GM12864 (cell line): ENCODE measurements at regions not wholly inside any gene's neighbourhood (a gene's known extent, or its start where the extent isn't known, plus 50 kb on each side); places are given as distances from the start of the nearest gene placed in this dataset.

ENCODE experiments used
- DNase-seq: peaks from one replicate; pipeline ENCODE4 v3.0.0-alpha.2; 2011; ENCODE audit warnings: low read depth
- H3K4me3 ChIP-seq: 2 replicates; pipeline ENCODE4 v1.5.1; 2011; ENCODE audit warnings: mild to moderate bottlenecking, low read depth, low read length, control low read depth
- TF ChIP-seq, protein P1 (sequence below): IDR thresholded peaks from 2 replicates; pipeline ENCODE4 v1.5.1; 2011; ENCODE audit warnings: low read depth, mild to moderate bottlenecking, moderate library complexity, low read length, control low read depth, inconsistent platforms; ENCODE audit errors: missing control alignments

DNA sequence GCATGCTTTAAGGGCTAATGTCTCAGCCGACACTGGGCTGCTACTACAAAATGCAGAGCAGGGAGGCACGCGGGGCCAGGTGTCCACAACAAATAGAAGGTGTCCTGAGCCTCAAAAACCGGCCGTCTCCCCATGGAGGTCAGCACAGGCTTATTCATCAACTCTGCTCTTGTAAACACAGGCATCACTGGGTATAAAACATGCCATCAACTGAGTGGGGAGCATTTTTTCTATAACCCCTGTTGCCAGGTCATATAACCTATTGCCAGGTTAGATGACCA is 271.6 kb downstream of the AUH start:
- TF ChIP-seq, protein P1, sequence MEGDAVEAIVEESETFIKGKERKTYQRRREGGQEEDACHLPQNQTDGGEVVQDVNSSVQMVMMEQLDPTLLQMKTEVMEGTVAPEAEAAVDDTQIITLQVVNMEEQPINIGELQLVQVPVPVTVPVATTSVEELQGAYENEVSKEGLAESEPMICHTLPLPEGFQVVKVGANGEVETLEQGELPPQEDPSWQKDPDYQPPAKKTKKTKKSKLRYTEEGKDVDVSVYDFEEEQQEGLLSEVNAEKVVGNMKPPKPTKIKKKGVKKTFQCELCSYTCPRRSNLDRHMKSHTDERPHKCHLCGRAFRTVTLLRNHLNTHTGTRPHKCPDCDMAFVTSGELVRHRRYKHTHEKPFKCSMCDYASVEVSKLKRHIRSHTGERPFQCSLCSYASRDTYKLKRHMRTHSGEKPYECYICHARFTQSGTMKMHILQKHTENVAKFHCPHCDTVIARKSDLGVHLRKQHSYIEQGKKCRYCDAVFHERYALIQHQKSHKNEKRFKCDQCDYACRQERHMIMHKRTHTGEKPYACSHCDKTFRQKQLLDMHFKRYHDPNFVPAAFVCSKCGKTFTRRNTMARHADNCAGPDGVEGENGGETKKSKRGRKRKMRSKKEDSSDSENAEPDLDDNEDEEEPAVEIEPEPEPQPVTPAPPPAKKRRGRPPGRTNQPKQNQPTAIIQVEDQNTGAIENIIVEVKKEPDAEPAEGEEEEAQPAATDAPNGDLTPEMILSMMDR, result no peak
- no peak for DNase-seq
- no peak overlapping the region for H3K4me3 ChIP-seq

DNA sequence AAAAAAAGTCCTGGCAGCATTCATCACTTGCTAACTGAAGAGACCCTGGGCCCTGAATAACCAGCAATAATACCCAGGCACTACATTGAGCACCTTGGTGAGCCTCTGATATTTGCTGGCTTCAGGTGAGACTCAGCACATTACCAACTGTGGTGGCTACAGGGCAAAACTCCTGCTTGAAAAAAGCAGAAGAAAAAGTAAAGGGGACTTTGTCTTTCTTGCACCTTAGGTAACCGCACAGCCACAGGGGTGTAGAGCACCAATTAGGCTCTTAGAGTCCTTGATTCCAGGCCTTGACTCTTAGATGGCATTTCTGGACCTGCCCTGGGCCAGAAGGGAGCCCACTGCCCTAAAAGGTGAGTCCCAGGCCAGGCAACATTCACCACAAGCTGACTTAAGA is 269.5 kb downstream of the AUH start:
- no peak overlapping the region for H3K4me3 ChIP-seq
- TF ChIP-seq, protein P1, result no peak
- no peak for DNase-seq

DNA sequence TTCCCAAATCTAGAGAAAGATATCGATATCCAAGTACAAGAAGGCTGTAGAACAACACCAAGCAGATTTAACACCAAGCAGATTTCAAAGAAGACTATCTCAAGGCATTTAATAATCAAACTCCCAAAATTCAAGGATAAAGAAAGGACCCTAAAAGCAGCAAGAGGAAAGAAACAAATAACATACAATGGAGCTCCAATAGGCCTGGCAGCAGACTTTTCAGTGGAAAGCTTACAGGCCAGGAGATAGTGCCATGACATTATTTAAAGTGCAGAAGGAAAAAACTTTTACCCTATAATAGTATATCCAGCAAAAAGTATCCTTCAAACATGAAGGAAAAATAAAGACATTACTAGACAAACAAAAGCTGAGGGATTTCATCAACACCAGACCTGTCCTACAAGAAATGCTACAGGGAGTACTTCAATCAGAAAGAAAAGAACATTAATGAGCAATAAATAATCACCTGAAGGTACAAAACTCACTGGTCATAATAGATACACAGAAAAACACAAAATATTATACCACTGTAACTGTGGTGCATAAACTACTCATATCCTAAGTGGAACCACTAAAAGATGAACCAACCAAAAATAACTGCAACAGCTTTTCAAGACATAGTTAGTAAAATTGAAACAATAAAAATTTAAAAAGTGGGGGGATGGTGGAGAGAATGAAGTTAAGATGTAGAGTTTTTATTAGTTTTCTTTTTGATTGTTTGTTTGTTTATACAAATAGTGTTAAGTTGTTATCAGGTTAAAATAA is 267.2 kb downstream of the AUH start:
- TF ChIP-seq, protein P1, result no peak
- DNase-seq, result no peak
- no peak overlapping the region for H3K4me3 ChIP-seq

DNA sequence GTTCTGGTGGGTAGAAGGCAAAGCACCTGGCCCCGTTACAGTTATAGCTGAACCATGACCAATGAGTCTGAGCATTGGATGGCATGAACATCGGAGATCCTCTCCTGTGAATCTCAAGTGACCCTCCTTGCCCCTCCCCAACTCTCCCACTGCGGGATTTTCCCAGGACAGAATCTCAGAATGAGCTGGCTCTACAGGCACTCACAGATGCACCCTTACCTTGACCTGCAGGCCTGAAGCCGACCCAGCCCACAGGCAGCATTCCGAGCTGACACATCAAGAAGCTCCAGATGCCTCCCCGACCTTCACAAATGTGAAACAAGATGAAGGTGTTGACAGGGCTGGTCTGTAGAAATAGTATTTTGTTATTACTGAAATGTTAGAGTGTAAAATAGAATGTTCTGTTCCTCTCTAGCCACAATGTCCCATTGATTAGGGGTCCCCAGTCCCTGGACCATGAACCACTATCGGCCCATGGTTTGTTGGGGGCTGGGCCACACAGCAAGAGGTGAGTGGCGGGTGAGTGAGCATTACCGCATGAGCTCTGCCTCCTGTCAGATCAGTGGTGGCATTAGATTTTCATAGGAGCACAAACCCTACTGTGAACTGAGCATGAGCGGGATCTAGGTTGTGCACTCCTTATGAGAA is 263.4 kb downstream of the AUH start:
- H3K4me3 ChIP-seq, result no peak overlapping the region
- no peak for DNase-seq
- TF ChIP-seq, protein P1, result no peak

DNA sequence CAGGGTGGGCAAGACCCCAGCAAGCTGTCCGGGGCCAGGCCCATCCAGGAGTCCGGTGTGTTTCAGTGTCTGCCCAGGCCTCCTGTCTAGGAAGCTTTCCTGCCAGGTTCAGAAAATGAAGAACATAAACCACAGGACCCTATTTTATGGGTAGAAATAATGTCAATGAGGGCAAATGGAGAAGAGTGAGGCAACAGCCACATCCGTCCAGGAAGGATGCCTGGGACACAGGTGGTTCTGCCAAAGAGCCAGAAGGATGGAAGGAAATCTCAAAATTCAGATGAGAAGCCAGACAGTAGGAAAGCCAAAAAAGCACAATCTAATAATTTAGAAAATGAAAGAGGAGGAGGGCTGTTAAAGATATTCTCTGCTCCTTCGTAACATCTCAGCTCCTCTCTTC is 262.3 kb downstream of the AUH start:
- no peak for DNase-seq
- no peak overlapping the region for H3K4me3 ChIP-seq
- TF ChIP-seq, protein P1, result no peak

DNA sequence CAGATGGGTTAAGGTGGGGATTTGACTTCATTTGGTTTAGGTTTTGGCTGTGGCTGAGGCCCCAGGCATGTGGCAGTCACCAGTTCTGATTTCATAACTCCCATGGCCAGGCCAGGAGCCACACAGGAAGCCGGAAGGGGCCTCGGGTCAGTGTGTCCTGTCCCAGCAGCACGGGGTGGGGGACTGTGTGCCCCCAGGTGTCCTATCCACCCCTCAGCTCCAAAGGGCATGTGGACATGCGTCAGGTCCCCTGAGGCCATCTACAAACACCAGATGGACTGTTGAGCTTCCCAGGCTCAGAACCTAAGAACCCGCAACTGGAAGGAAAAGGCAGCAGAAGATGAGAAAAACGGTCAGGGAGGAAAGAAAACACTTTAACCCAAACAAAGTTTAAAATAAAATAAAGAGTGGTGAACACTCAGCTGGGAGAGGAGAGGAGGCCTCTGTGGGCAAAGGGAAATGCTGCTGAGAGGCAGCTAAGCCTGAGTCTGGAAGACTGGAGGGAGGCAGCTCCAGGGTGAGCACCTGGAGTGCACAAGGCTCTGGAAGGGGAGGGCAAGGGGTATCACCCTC is 260.8 kb downstream of the AUH start:
- no peak for DNase-seq
- no peak overlapping the region for H3K4me3 ChIP-seq
- TF ChIP-seq, protein P1, result no peak

DNA sequence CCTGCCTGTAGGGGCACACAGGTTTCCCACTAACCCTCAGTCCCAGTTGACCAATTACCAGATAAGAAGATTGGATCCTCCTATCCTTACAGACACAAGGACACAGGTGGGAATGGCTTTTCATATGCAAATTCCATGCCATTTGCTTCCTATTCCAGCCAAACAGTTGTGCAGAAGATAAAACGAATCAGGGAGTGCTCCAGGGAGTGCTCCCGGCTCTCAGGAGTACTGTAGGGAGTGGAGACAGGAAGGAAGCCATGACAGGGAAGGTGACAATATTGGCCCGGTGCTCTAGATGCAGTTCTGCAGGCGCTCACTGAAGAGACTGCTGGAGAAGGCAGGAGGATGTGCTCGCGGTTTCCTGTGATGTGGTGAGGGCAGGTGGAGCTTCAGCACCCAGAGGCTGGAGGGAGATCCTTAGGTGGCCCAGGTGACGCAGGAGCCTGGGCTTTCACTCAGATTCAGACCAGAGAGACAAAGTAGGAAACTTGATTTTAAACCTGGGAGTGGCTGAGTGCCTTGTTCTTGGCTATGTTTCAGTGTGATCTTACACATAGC is 260.0 kb downstream of the AUH start:
- H3K4me3 ChIP-seq, result no peak overlapping the region
- DNase-seq, result no peak
- TF ChIP-seq, protein P1, result no peak
